ENCODE measurements at regions not wholly inside any gene's neighbourhood (a gene's known extent, or its start where the extent isn't known, plus 50 kb on each side); places are given as distances from the start of the nearest gene placed in this dataset.

- ATAC-seq = peak; percentile 69 to 75
Observed at GRCh38 chr10:78974617-78975317, 94.0 kb upstream of the ZMIZ1 start.

- no peak for ATAC-seq
Observed at GRCh38 chr10:78975926-78976325, 92.8 kb upstream of the ZMIZ1 start.

- no peak for ATAC-seq
Observed at GRCh38 chr10:78976825-78977755, 91.7 kb upstream of the ZMIZ1 start.

- no peak for ATAC-seq
Observed at GRCh38 chr10:78979938-78980337, 88.8 kb upstream of the ZMIZ1 start.

GRCh38 chr10:78980354-78980753 is 88.4 kb upstream of the ZMIZ1 start:
- no peak for ATAC-seq

- no peak for ATAC-seq
Observed at GRCh38 chr10:78980815-78981214, 88.0 kb upstream of the ZMIZ1 start.

GRCh38 chr10:78981257-78981969 is 87.4 kb upstream of the ZMIZ1 start:
- ATAC-seq = peak; percentile 54 to 61

GRCh38 chr10:78981970-78982281 is 86.8 kb upstream of the ZMIZ1 start:
- ATAC-seq = no peak

- ATAC-seq = no peak
Observed at GRCh38 chr10:78982726-78983125, 86.0 kb upstream of the ZMIZ1 start.

GRCh38 chr10:78983608-78984007 is 85.2 kb upstream of the ZMIZ1 start:
- ATAC-seq = no peak

GRCh38 chr10:78985973-78986818 is 82.6 kb upstream of the ZMIZ1 start:
- no peak for ATAC-seq

- ATAC-seq = peak; percentile 87 to 97
Observed at GRCh38 chr10:78991187-78991586, 77.6 kb upstream of the ZMIZ1 start.

GRCh38 chr10:78992333-78992732 is 76.4 kb upstream of the ZMIZ1 start:
- ATAC-seq = peak in 1 of 2 donors; percentile 29

- no peak for ATAC-seq
Observed at GRCh38 chr10:78993261-78993945, 75.4 kb upstream of the ZMIZ1 start.

GRCh38 chr10:78995987-78996791 is 72.6 kb upstream of the ZMIZ1 start:
- no peak for ATAC-seq

GRCh38 chr10:78996792-78997129 is 72.0 kb upstream of the ZMIZ1 start:
- no peak for ATAC-seq

GRCh38 chr10:78997635-78998618 is 70.8 kb upstream of the ZMIZ1 start:
- no peak for ATAC-seq

- no peak for ATAC-seq
Observed at GRCh38 chr10:79001082-79001885, 67.5 kb upstream of the ZMIZ1 start.

GRCh38 chr10:79002336-79002735 is 66.4 kb upstream of the ZMIZ1 start:
- no peak for ATAC-seq
